Tibial nerve (tissue), 4 donors: ENCODE measurements at regions not wholly inside any gene's neighbourhood (a gene's known extent, or its start where the extent isn't known, plus 50 kb on each side); places are given as distances from the start of the nearest gene placed in this dataset.

Experiments used
- DNase-seq, 2 donors: peaks; one replicate each; pipeline ENCODE4 v3.0.0-alpha.2; 2019; ENCODE audit warnings: low spot score in 2 of 2
- H3K27ac ChIP-seq, 4 donors: fragments of 200-600 bp; sonication (generic) in 3 of 4; one replicate each; pipeline ENCODE4 v1.5.1; 2017 to 2019; ENCODE audit warnings: mild to moderate bottlenecking in 1 of 4
- H3K27me3 ChIP-seq, 2 donors: fragments of 200-600 bp; sonication (generic) in 1 of 2; one replicate each; pipeline versions ENCODE4 v1.5.1 to v1.6.0; 2017 to 2019
- H3K36me3 ChIP-seq, 3 donors: fragments of 200-600 bp; sonication (generic); one replicate each; pipeline ENCODE4 v1.5.1; 2018 to 2019
- H3K4me1 ChIP-seq, 4 donors: fragments of 200-600 bp; sonication (generic) in 3 of 4; one replicate each; pipeline ENCODE4 v1.5.1; 2017 to 2019
- H3K4me3 ChIP-seq, 4 donors: fragments of 200-600 bp; sonication (generic) in 3 of 4; one replicate each; pipeline ENCODE4 v1.5.1; 2017 to 2019; ENCODE audit warnings: mild to moderate bottlenecking in 1 of 4, moderate library complexity in 1 of 4
- H3K9me3 ChIP-seq, 4 donors: fragments of 200-600 bp; sonication (generic) in 3 of 4; one replicate each; pipeline ENCODE4 v1.5.1; 2017 to 2019
- CTCF ChIP-seq, 5 experiments: fragments of 200-600 bp in 3 of 5; fragments of 450-650 bp in 2 of 5; sonication (generic) in 3 of 5; IDR thresholded peaks; one replicate each; pipeline ENCODE4 v1.5.1; 2016 to 2019; ENCODE audit warnings: antibody characterized with exemption in 5 of 5, mild to moderate bottlenecking in 3 of 5, moderate library complexity in 2 of 5
- EP300 ChIP-seq, 2 donors: sonication (generic); formaldehyde crosslinking; IDR thresholded peaks; one replicate each; pipeline ENCODE4 v1.6.1; 2017; ENCODE audit warnings: antibody characterized with exemption in 2 of 2, mild to moderate bottlenecking in 1 of 2
- POLR2A ChIP-seq, 2 donors: fragments of 450-650 bp; IDR thresholded peaks; one replicate each; pipeline ENCODE4 v1.6.1; 2017; ENCODE audit warnings: antibody characterized with exemption in 2 of 2, mild to moderate bottlenecking in 2 of 2, moderate library complexity in 2 of 2
- WGBS, 2 donors: methylation state at CpG; one replicate each; pipeline ENCODE4 v1.1.5; 2018; 5-methylcytosine and 5-hydroxymethylcytosine counted together

GRCh38 chr2:154941379-154941778 lies 242.9 kb downstream of the KCNJ3 start:
- no peak for TF ChIP-seq CTCF (IDR thresholded peaks at IDR 0.05)
- no peak for TF ChIP-seq POLR2A (IDR thresholded peaks at IDR 0.05)
- TF ChIP-seq EP300 (IDR thresholded peaks at IDR 0.05): no peak
- H3K4me1 ChIP-seq: no peaks in the 10 kb centered on the region
- DNase-seq: no peak

GRCh38 chr2:154934213-154934612 lies 235.7 kb downstream of the KCNJ3 start:
- WGBS, 2 donors: 91 to 96% methylated on average over 1 of the region's 1 CpG
- no peak overlapping the region for H3K27ac ChIP-seq
- no peaks in the 10 kb centered on the region for H3K27me3 ChIP-seq
- H3K4me1 ChIP-seq: no peaks in the 10 kb centered on the region
- TF ChIP-seq POLR2A (IDR thresholded peaks at IDR 0.05) (no peak), EP300 (IDR thresholded peaks at IDR 0.05) (no peak), CTCF (IDR thresholded peaks at IDR 0.05) (no peak)
- H3K4me3 ChIP-seq: no peak overlapping the region
- peaks cover 0 to 12% (median 0%) of the 10 kb centered on the region in 4 donors for H3K9me3 ChIP-seq
- no peak for DNase-seq
- H3K36me3 ChIP-seq: no peaks in the 10 kb centered on the region

More at GRCh38 chr2:154941379-154941778, 242.9 kb downstream of the KCNJ3 start:
- Histone ChIP-seq H3K36me3 (no peaks in the 10 kb centered on the region), H3K27me3 (no peaks in the 10 kb centered on the region), H3K4me3 (no peak overlapping the region), H3K9me3 (no peaks in the 10 kb centered on the region), H3K27ac (no peak overlapping the region)

- Histone ChIP-seq H3K36me3 (no peaks in the 10 kb centered on the region), H3K4me3 (no peak overlapping the region), H3K27me3 (no peaks in the 10 kb centered on the region), H3K27ac (no peak overlapping the region), H3K9me3 (no peaks in the 10 kb centered on the region), H3K4me1 (no peaks in the 10 kb centered on the region)
- 90 to 94% methylated on average over 3 of the region's 3 CpGs for WGBS, 2 donors
- DNase-seq: no peak
- TF ChIP-seq CTCF (IDR thresholded peaks at IDR 0.05) (no peak), POLR2A (IDR thresholded peaks at IDR 0.05) (no peak), EP300 (IDR thresholded peaks at IDR 0.05) (no peak)
These were observed 226.0 kb downstream of the KCNJ3 start for GRCh38 chr2:154924531-154924930.

DNA sequence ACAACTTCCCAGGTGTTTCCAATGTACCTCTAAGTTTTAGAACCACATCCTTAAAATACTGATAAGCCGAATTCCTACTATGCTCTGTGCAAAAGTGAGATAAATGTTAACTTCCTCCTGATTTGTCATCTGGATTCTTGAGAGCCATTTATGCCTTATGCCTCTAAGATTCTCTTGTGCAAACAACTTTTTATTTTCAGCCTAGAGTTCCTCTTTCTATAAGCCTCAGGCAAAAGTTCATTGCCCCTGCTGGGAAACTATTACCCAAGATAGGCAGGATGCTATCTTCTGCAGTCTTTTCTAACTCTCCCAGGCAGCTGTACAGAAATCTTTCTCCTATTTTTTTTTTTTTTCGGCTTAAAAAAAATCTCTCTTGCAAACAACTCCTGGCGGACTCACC lies 216.1 kb downstream of the KCNJ3 start:
- Histone ChIP-seq H3K36me3 (no peaks in the 10 kb centered on the region), H3K4me1 (no peaks in the 10 kb centered on the region), H3K27ac (no peak overlapping the region), H3K27me3 (no peaks in the 10 kb centered on the region), H3K9me3 (no peaks in the 10 kb centered on the region), H3K4me3 (no peak overlapping the region)
- TF ChIP-seq EP300 (IDR thresholded peaks at IDR 0.05) (no peak), POLR2A (IDR thresholded peaks at IDR 0.05) (no peak), CTCF (IDR thresholded peaks at IDR 0.05) (no peak)
- WGBS, 2 donors: 56 to 66% methylated on average over 3 of the region's 3 CpGs
- DNase-seq: no peak

GRCh38 chr2:154912215-154912614 lies 213.7 kb downstream of the KCNJ3 start:
- H3K4me3 ChIP-seq: no peak overlapping the region
- H3K36me3 ChIP-seq: no peaks in the 10 kb centered on the region
- 88 to 90% methylated on average over 6 of the region's 6 CpGs for WGBS, 2 donors
- H3K4me1 ChIP-seq: no peaks in the 10 kb centered on the region
- no peak for TF ChIP-seq CTCF (IDR thresholded peaks at IDR 0.05)
- H3K27ac ChIP-seq: no peak overlapping the region
- DNase-seq: no peak
- H3K9me3 ChIP-seq: peaks cover 0 to 8% (median 0%) of the 10 kb centered on the region in 4 donors
- no peaks in the 10 kb centered on the region for H3K27me3 ChIP-seq
